SK-N-MC (cell line): ENCODE measurements at regions not wholly inside any gene's neighbourhood (a gene's known extent, or its start where the extent isn't known, plus 50 kb on each side); places are given as distances from the start of the nearest gene placed in this dataset.

ENCODE experiments used
- EZH2 ChIP-seq: fragments of 200-600 bp; sonication (generic); IDR thresholded peaks from one replicate; pipeline ENCODE4 v1.6.1; 2017; ENCODE audit warnings: antibody characterized with exemption
- FOXP2 ChIP-seq: optimal IDR thresholded peaks from 2 replicates; pipeline ENCODE3; 2011; ENCODE audit warnings: mild to moderate bottlenecking, moderate library complexity; ENCODE audit not compliant: insufficient read depth; ENCODE audit errors: extremely low read length, control extremely low read depth
- POLR2AphosphoS5 ChIP-seq: IDR thresholded peaks from 2 replicates; pipeline ENCODE4 v1.6.1; 2012; ENCODE audit warnings: mild to moderate bottlenecking, low read depth, low read length, borderline replicate concordance

GRCh38 chr11:27928809-27929208 lies 179.1 kb downstream of the KIF18A start:
- TF ChIP-seq EZH2 (no peak), POLR2AphosphoS5 (no peak), FOXP2 (no peak)
